Gastroesophageal sphincter (tissue), 3 donors: ENCODE measurements at regions not wholly inside any gene's neighbourhood (a gene's known extent, or its start where the extent isn't known, plus 50 kb on each side); places are given as distances from the start of the nearest gene placed in this dataset.

Source experiments
- POLR2A ChIP-seq, 2 donors: fragments of 450-650 bp; IDR thresholded peaks; one replicate each; pipeline ENCODE4 v1.6.1; 2017; ENCODE audit warnings: antibody characterized with exemption in 2 of 2, mild to moderate bottlenecking in 2 of 2, moderate library complexity in 1 of 2
- TF ChIP-seq, protein P1 (sequence below), 4 experiments: fragments of 200-600 bp in 2 of 4; fragments of 450-650 bp in 2 of 4; sonication (generic) in 1 of 4; IDR thresholded peaks; one replicate each; pipeline ENCODE4 v1.5.1; 2017 to 2019; ENCODE audit warnings: antibody characterized with exemption in 4 of 4, mild to moderate bottlenecking in 2 of 4, moderate library complexity in 2 of 4

DNA sequence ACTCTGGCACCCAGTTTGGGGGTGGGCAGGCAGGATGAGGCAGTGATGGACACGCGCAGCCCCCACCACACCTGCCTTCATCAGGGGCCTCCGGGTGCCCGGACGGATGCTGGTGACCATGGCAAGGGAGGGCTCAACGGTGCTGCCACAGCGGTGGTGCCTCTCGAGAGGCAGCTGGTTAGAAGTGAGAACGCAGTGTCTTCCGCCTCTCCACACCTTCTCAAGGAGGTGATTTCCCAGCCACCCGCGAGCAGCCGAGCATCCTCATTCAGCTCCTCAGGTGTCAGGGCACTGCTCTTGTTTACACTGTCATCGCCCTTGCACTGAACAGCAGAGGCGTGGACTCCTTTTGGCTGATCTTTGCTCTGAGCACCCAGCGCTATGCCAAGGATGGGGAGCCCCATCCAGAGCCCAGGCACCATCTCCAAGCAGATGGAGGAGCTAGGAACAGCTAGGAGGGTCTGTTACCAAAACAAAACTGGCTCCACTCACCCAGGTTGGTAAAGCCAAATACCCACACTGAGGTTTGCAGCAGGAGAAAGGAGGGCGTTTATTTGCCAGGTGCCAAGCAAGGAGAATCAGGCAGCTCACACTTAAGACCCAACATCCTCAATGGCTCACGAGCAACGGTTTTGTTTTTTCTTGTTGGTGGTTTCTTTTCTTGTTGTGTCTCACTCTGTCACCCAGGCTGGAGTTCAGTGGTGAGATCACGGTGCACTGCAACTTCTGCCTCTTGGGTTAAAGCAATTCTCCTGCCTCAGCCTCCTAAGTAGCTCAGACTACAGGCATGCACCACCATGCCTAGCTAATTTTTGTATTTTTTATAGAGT is 174.3 kb upstream of the TNRC6C start:
- TF ChIP-seq, protein P1, sequence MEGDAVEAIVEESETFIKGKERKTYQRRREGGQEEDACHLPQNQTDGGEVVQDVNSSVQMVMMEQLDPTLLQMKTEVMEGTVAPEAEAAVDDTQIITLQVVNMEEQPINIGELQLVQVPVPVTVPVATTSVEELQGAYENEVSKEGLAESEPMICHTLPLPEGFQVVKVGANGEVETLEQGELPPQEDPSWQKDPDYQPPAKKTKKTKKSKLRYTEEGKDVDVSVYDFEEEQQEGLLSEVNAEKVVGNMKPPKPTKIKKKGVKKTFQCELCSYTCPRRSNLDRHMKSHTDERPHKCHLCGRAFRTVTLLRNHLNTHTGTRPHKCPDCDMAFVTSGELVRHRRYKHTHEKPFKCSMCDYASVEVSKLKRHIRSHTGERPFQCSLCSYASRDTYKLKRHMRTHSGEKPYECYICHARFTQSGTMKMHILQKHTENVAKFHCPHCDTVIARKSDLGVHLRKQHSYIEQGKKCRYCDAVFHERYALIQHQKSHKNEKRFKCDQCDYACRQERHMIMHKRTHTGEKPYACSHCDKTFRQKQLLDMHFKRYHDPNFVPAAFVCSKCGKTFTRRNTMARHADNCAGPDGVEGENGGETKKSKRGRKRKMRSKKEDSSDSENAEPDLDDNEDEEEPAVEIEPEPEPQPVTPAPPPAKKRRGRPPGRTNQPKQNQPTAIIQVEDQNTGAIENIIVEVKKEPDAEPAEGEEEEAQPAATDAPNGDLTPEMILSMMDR (IDR thresholded peaks at IDR 0.05): no peak
- no peak for TF ChIP-seq POLR2A (IDR thresholded peaks at IDR 0.05)
